IPS DF 6.9 (cell line): ENCODE measurements at regions not wholly inside any gene's neighbourhood (a gene's known extent, or its start where the extent isn't known, plus 50 kb on each side); places are given as distances from the start of the nearest gene placed in this dataset.
"Not testable (repeated sequence)": the region's sequence is repeated elsewhere in the genome, so short reads cannot be mapped to it uniquely, and the experiment has no call there.

ENCODE experiments used
- DNase-seq: peaks from one replicate; pipeline ENCODE4 v3.0.0-alpha.2; 2013; ENCODE audit warnings: low read depth, low spot score
- H3K27ac ChIP-seq: one replicate; pipeline ENCODE4 v1.5.1; 2013; ENCODE audit warnings: low read length, control low read depth
- H3K27me3 ChIP-seq: 2 replicates; pipeline ENCODE4 v1.6.1; 2013; ENCODE audit warnings: mild to moderate bottlenecking, low read length; ENCODE audit not compliant: control insufficient read depth, insufficient read depth
- H3K36me3 ChIP-seq: 2 replicates; pipeline ENCODE4 v1.6.1; 2013; ENCODE audit warnings: low read length; ENCODE audit not compliant: control insufficient read depth, insufficient read depth
- H3K4me1 ChIP-seq: 2 replicates; pipeline ENCODE4 v1.6.1; 2013; ENCODE audit warnings: low read length; ENCODE audit not compliant: control insufficient read depth, insufficient read depth
- H3K4me3 ChIP-seq: 2 replicates; pipeline ENCODE4 v1.5.1; 2013; ENCODE audit warnings: mild to moderate bottlenecking, low read length
- H3K9me3 ChIP-seq: 2 replicates; pipeline ENCODE4 v1.6.1; 2013; ENCODE audit warnings: low read length, inconsistent platforms; ENCODE audit not compliant: control insufficient read depth, insufficient read depth
- WGBS: extraction: QIAGEN DNeasy Blood & Tissue Kit; methylation state at CpG from one replicate; pipeline ENCODE4 v1.1.7; 2013; ENCODE audit warnings: mixed read lengths, missing lambda C conversion rate; ENCODE audit not compliant: insufficient read length, insufficient coverage; 5-methylcytosine and 5-hydroxymethylcytosine counted together

DNA sequence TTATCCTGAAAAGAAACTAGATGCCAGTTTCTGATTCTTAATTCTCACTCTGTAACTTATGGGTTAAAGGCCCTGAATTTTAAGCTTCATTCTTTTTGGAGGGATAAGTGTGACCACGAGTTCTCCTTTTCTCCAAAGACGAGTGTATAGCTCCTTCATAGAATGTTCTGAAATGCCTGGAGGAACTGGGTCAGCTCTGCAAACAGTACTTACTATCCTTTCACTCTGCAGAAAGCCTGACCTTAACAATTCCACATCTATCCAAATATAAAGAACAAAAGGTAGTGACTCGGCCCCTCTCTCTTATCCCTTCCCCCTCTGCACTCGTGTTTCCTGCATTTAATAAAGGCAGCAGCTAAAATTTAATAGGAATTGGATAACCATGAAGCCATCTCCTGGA is 150.5 kb downstream of the LYPLAL1 start:
- Histone ChIP-seq H3K36me3 (no peaks in the 10 kb centered on the region), H3K4me3 (no peak overlapping the region), H3K4me1 (no peaks in the 10 kb centered on the region), H3K9me3 (no peaks in the 10 kb centered on the region), H3K27me3 (no peaks in the 10 kb centered on the region), H3K27ac (no peak overlapping the region)
- WGBS = no CpG with 5 or more reads among the region's 4 CpGs
- DNase-seq = no peak

DNA sequence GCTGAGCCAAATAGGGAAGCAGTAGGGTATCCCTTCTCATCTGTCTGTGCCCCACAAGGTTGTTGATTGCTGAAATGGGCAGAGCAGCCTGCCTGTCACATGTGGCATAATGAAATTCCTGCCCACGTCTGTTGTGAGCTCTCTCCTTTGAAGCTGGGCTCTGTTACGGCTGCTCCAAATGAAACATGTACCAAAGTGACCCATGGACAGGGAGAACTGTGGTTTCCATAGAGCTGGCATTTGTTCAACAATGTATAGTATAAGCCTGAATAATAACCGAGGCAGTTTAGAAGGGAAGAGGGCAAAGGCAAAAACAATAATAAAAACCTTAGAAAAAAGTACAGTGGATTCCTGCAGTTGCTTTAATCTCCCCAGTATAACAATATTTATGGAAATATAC is 149.7 kb downstream of the LYPLAL1 start:
- WGBS = no CpG with 5 or more reads among the region's 3 CpGs
- no peaks in the 10 kb centered on the region for H3K4me1 ChIP-seq
- no peak overlapping the region for H3K27ac ChIP-seq
- H3K36me3 ChIP-seq = no peaks in the 10 kb centered on the region
- H3K4me3 ChIP-seq = no peak overlapping the region
- H3K27me3 ChIP-seq = no peaks in the 10 kb centered on the region
- no peak for DNase-seq
- H3K9me3 ChIP-seq = no peaks in the 10 kb centered on the region

DNA sequence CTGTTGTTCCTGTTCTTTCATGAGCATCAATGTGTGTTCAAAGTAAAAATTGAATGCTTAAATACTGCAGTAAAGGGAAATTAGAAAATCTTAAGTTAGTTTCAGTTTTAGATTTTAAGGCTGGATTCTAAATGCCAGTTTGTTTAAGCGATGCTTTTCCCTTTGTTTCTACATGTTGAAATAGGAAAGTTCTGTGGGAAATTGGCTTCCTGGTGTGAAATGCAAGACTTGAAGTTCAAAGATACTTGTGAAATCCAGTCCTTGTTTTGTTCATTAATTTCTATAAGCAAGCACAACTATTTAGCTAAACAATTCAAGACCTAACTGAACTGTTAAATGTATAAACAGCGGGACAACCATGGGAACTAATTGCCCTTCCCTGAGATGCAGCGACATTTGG is 149.1 kb downstream of the LYPLAL1 start:
- WGBS = no CpG with 5 or more reads among the region's 3 CpGs
- no peaks in the 10 kb centered on the region for H3K4me1 ChIP-seq
- DNase-seq = no peak
- no peak overlapping the region for H3K4me3 ChIP-seq
- H3K36me3 ChIP-seq = no peaks in the 10 kb centered on the region
- no peaks in the 10 kb centered on the region for H3K27me3 ChIP-seq
- no peak overlapping the region for H3K27ac ChIP-seq
- H3K9me3 ChIP-seq = no peaks in the 10 kb centered on the region

DNA sequence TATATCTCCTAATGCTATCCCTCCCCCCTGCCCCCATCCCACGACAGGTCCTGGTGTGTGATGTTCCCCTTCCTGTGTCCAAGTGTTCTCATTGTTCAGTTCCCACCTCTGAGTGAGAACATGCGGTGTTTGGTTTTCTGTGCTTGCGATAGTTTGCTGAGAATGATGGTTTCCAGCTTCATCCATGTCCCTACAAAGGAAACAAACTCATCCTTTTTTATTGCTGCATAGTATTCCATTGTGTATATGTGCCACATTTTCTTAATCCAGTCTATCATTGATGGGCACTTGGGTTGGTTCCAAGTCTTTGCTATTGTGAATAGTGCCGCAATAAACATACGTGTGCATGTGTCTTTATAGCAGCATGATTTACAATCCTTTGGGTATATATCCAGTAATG is 146.9 kb downstream of the LYPLAL1 start:
- not testable (repeated sequence) for H3K4me3 ChIP-seq, H3K9me3 ChIP-seq, H3K4me1 ChIP-seq, DNase-seq, H3K27me3 ChIP-seq, H3K27ac ChIP-seq, H3K36me3 ChIP-seq
- no CpG with 5 or more reads among the region's 5 CpGs for WGBS

DNA sequence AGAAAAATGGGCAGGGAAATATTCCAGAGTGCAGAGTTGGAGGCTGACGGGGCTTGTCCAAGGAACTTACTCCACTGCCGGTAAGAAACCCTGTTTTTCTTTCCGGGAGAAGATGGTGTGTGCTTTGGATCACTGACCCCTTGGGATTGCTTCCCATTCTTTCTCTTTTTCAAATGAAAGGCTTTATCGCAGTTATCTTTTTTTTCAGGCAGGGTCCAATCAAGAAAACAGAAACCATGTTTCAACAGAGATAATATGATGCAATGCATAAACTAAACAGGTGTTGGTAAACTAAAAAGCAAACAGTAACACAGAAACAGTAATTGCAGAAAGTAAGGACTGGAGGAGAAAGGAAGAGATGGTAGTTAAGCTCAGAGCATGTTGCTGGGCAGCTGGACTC is 145.1 kb downstream of the LYPLAL1 start:
- Histone ChIP-seq H3K27ac (no peak overlapping the region), H3K4me1 (no peaks in the 10 kb centered on the region), H3K36me3 (no peaks in the 10 kb centered on the region), H3K4me3 (no peak overlapping the region), H3K27me3 (no peaks in the 10 kb centered on the region), H3K9me3 (no peaks in the 10 kb centered on the region)
- DNase-seq = no peak
- WGBS = no CpG with 5 or more reads among the region's 4 CpGs

DNA sequence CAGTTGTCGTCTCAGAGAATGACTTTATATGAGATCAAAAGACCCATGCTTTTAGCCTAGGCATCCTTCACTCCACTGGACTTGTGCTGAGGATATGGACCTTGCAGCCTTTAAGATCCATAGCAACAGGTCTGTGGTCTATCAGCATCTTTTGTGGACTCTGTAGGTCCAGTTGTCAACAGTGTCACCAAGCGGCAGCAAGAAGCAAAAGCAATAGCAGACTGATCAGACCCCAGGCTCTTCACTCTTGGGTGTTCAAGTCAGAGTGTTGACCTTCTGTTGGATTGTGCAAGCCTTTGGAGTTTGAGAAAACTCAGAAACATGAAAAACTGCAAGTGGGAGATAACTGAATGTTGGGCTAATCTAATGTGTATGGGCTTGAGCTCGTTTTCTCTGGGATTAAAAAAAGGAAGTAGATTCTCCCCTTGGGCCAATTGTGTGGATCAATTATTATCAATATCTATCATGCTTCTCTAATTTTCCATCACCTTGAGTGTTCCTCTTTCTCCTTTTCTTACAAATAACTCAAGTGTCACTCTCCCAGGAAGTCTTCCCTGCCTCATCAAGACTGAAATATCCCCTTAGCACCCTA is 144.2 kb downstream of the LYPLAL1 start:
- Histone ChIP-seq H3K4me3 (no peak overlapping the region), H3K27me3 (no peaks in the 10 kb centered on the region), H3K9me3 (no peaks in the 10 kb centered on the region), H3K36me3 (no peaks in the 10 kb centered on the region), H3K4me1 (no peaks in the 10 kb centered on the region), H3K27ac (no peak overlapping the region)
- peak; percentile 31 for DNase-seq
- WGBS = no CpG with 5 or more reads among the region's 3 CpGs

DNA sequence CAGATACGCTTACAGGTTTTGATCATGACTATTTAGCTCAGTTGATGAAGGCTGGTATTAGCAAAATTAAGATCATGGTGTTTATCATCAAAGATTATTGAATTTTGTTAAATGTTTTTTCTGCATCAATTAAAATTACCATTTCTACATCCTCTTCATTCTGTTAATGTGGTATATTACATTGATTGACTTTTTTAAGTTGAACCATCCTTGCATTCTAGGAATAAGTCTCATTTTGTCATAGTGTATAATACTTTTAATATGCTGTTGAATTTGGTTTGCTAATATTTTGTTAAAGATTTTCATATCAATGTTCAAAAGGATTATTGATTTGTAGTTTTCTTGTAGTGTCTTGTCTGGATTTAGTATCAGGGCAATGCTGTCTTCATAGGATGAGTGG is 142.4 kb downstream of the LYPLAL1 start:
- no peaks in the 10 kb centered on the region for H3K27me3 ChIP-seq
- H3K36me3 ChIP-seq = no peaks in the 10 kb centered on the region
- no peak overlapping the region for H3K27ac ChIP-seq
- no peaks in the 10 kb centered on the region for H3K9me3 ChIP-seq
- no peak overlapping the region for H3K4me3 ChIP-seq
- no CpG with 5 or more reads among the region's 1 CpG for WGBS
- no peak for DNase-seq
- H3K4me1 ChIP-seq = no peaks in the 10 kb centered on the region

DNA sequence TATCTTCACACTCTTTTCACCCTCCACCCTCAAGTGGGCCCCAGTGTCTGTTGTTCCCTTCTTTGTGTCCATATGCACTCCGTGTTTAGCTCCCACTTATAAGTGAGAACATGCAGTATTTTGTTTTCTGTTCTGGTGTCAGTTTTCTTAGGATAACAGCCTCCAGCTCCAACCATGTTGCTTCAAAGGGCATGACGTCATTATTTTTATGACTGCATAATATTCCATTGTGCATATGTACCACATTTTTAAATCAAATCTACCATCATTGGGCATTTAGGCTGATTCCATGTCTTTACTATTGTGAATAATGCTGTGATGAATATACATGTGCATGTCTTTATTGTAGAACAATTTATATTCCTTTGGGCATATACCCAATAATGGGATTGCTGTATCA is 140.3 kb downstream of the LYPLAL1 start:
- Histone ChIP-seq H3K27me3 (no peaks in the 10 kb centered on the region), H3K36me3 (no peaks in the 10 kb centered on the region), H3K4me1 (no peaks in the 10 kb centered on the region), H3K4me3 (no peak overlapping the region), H3K27ac (no peak overlapping the region), H3K9me3 (no peaks in the 10 kb centered on the region)
- DNase-seq = no peak
- WGBS = no CpG with 5 or more reads among the region's 2 CpGs

DNA sequence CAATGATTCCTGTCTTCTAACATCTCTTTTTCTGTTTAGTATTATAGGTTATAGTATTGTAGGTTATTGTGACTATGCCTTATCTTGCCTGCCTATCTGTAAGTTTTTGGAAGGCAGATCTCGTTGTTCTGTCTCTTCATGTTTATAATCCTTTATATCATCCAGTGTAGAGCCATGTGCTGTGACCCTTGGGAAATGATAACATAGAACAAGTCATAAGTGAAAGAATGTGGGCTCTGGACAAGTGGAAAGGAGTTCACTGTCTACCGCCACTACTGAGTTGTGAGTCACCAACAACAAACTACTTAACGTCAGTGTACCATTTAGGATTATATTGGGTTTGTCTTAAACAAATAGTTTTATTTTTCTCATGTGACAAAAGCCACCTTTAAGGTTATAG is 139.3 kb downstream of the LYPLAL1 start:
- Histone ChIP-seq H3K27me3 (no peaks in the 10 kb centered on the region), H3K4me1 (no peaks in the 10 kb centered on the region), H3K9me3 (no peaks in the 10 kb centered on the region), H3K27ac (no peak overlapping the region), H3K4me3 (no peak overlapping the region), H3K36me3 (no peaks in the 10 kb centered on the region)
- WGBS = no CpG with 5 or more reads among the region's 3 CpGs
- DNase-seq = no peak

DNA sequence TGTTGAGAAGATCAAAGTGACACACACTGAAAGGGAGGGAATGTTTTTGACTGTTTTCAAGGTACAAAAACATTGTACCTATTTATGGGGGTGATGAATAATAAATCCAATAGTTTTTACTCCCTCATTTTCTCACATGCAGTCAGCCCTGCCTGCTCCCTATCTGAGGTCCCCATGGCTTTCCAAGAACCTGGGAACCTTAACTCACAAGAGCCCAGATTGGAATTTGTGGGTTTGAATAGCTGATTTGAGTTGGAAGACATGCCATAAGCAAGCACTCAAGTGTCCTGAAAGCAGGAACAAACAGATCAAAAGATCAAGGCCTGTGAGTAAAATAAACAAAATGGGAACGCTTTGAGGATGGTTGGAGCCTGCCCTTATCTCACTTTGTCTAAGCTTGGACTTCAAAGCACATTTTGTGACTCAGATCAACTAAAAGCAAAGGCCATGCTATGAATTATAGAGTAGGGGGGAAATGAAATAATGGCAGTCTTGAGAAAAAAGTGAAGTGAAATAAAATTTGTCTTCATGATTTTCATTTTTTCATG is 136.6 kb downstream of the LYPLAL1 start:
- Histone ChIP-seq H3K4me3 (no peak overlapping the region), H3K27ac (no peak overlapping the region), H3K27me3 (no peaks in the 10 kb centered on the region), H3K36me3 (no peaks in the 10 kb centered on the region), H3K9me3 (no peaks in the 10 kb centered on the region), H3K4me1 (no peaks in the 10 kb centered on the region)
- no peak for DNase-seq
- WGBS = no CpG with 5 or more reads among the region's 1 CpG

DNA sequence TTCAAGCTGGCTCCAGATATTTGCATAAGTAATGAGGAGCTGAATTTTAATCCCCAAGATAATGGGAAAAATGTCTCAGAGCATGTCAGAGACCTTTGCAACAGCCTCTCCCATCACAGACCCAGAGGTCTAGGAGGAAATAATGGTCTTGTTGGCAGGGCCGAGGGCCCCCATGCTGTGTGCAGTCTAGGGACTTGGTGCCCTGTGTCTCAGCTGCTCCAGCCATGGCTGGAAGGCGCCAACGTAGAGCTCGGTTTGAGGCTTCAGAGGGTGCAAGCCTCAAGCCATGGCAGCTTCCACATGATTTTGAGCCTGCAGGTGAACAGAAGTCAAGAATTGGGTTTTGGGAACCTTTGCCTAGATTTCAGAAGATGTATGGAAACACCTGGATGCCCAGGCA is 134.7 kb downstream of the LYPLAL1 start:
- WGBS = no CpG with 5 or more reads among the region's 4 CpGs
- no peaks in the 10 kb centered on the region for H3K4me1 ChIP-seq

More for the DNA sequence above, 134.7 kb downstream of the LYPLAL1 start:
- DNase-seq = no peak
- Histone ChIP-seq H3K9me3 (no peaks in the 10 kb centered on the region), H3K27ac (no peak overlapping the region), H3K27me3 (no peaks in the 10 kb centered on the region), H3K36me3 (no peaks in the 10 kb centered on the region), H3K4me3 (no peak overlapping the region)
